H1 (cell line): ENCODE measurements at regions not wholly inside any gene's neighbourhood (a gene's known extent, or its start where the extent isn't known, plus 50 kb on each side); places are given as distances from the start of the nearest gene placed in this dataset.

Source experiments
- CTCF ChIA-PET: fragments of 300-600 bp; sonication (Branson Sonifier 250); formaldehyde crosslinking; loops from one replicate; lab custom pipeline; 2021; ENCODE audit not compliant: partially characterized antibody; lab: Charles Lee
- POLR2A ChIA-PET: fragments of 300-600 bp; sonication (Branson Sonifier 250); formaldehyde crosslinking; loops from one replicate; lab custom pipeline; 2021; ENCODE audit warnings: inconsistent platforms; ENCODE audit not compliant: partially characterized antibody; lab: Charles Lee
- DNase-seq, 2 experiments: peaks; one replicate each; pipeline versions ENCODE4 v3.0.0 to v3.0.0-alpha.2; 2010 to 2022; ENCODE audit warnings: low spot score in 2 of 2, low read depth in 1 of 2, mixed read lengths in 1 of 2
- FAIRE-seq: peaks from 2 replicates; lab custom pipeline; 2011; peaks lifted over from hg19 to GRCh38; lab: Jason Lieb, UNC
- H2AFZ ChIP-seq: 2 replicates; pipeline ENCODE4 v1.8.1; 2012; ENCODE audit warnings: low read length, inconsistent platforms
- H2AK5ac ChIP-seq: 2 replicates; pipeline ENCODE4 v1.6.1; 2013; ENCODE audit warnings: low read depth, low read length
- H2BK120ac ChIP-seq: replicated peaks from 2 replicates; pipeline ENCODE3; 2013; ENCODE audit warnings: low read depth, low read length, inconsistent platforms
- H2BK12ac ChIP-seq: 2 replicates; pipeline ENCODE4 v1.6.1; 2013; ENCODE audit warnings: low read depth, low read length
- H2BK15ac ChIP-seq: 2 replicates; pipeline ENCODE4 v1.6.1; 2013; ENCODE audit warnings: low read length
- H2BK20ac ChIP-seq: 2 replicates; pipeline ENCODE4 v1.6.1; 2013; ENCODE audit warnings: low read length
- H2BK5ac ChIP-seq: 2 replicates; pipeline ENCODE4 v1.6.1; 2013; ENCODE audit warnings: low read depth, low read length
- H3K14ac ChIP-seq: 2 replicates; pipeline ENCODE4 v1.6.1; 2013; ENCODE audit warnings: inconsistent platforms; ENCODE audit not compliant: insufficient read length
- H3K18ac ChIP-seq: 2 replicates; pipeline ENCODE4 v1.6.1; 2013; ENCODE audit warnings: low read length; ENCODE audit errors: extremely low read depth
- H3K23ac ChIP-seq: 2 replicates; pipeline ENCODE4 v1.6.1; 2013; ENCODE audit warnings: inconsistent platforms; ENCODE audit not compliant: insufficient read length
- H3K23me2 ChIP-seq: 2 replicates; pipeline ENCODE4 v1.6.1; 2013; ENCODE audit warnings: low read depth, low read length
- H3K27ac ChIP-seq: 2 replicates; pipeline ENCODE4 v1.6.1; 2011; ENCODE audit warnings: low read depth, low read length, inconsistent platforms
- H3K27me3 ChIP-seq, 4 experiments: replicated peaks in 1 of 4; 1 replicate in 1 of 4; 2 replicates in 3 of 4; pipeline versions ENCODE4 v1.6.1 to v1.8.1; 2011 to 2013; ENCODE audit warnings: low read length in 3 of 4, mild to moderate bottlenecking in 3 of 4, inconsistent platforms in 2 of 4, mixed read lengths in 2 of 4, moderate library complexity in 1 of 4; ENCODE audit not compliant: control insufficient read depth in 3 of 4, insufficient read depth in 3 of 4; ENCODE audit errors: extremely low read depth in 1 of 4
- H3K36me3 ChIP-seq, 4 experiments: 2 replicates each; pipeline versions ENCODE4 v1.6.1 to v1.8.1; 2011 to 2013; ENCODE audit warnings: mild to moderate bottlenecking in 4 of 4, low read length in 3 of 4, moderate library complexity in 2 of 4, control low read depth in 1 of 4, inconsistent platforms in 1 of 4; ENCODE audit not compliant: insufficient read depth in 4 of 4, control insufficient read depth in 2 of 4
- H3K4ac ChIP-seq: replicated peaks from 2 replicates; pipeline ENCODE3; 2013; ENCODE audit warnings: low read length, low read depth, mixed read lengths, inconsistent platforms; ENCODE audit not compliant: insufficient read length
- H3K4me1 ChIP-seq, 4 experiments: replicated peaks in 1 of 4; 1 replicate in 1 of 4; 2 replicates in 3 of 4; pipeline versions ENCODE4 v1.6.1 to v1.8.1; 2011 to 2013; ENCODE audit warnings: low read length in 3 of 4, inconsistent platforms in 2 of 4, mixed read lengths in 1 of 4; ENCODE audit not compliant: insufficient read depth in 4 of 4, control insufficient read depth in 3 of 4
- H3K4me2 ChIP-seq, 2 experiments: 2 replicates each; pipeline versions ENCODE4 v1.6.1 to v1.8.1; 2011 to 2013; ENCODE audit warnings: low read depth in 2 of 2, low read length in 2 of 2, control low read depth in 1 of 2, inconsistent platforms in 1 of 2, mild to moderate bottlenecking in 1 of 2; ENCODE audit not compliant: insufficient read depth in 1 of 2
- H3K4me3 ChIP-seq, 4 experiments: fragments of 200-600, 300-600 bp in 1 of 4; sonication (generic), shearing (Covaris generic), sonication (Bioruptor Twin) in 1 of 4; 2 replicates each; pipeline versions ENCODE4 v1.5.1 to v1.8.1; 2011 to 2016; ENCODE audit warnings: low read length in 4 of 4, low read depth in 3 of 4, control low read depth in 2 of 4, inconsistent platforms in 2 of 4, mild to moderate bottlenecking in 2 of 4, mixed read lengths in 1 of 4, moderate library complexity in 1 of 4; ENCODE audit not compliant: insufficient read depth in 2 of 4; ENCODE audit errors: extremely low read depth in 1 of 4
- H3K56ac ChIP-seq: replicated peaks from 2 replicates; pipeline ENCODE3; 2013; ENCODE audit warnings: low read depth, mild to moderate bottlenecking, mixed read lengths, low read length, inconsistent platforms; ENCODE audit not compliant: insufficient read length
- H3K79me1 ChIP-seq: 2 replicates; pipeline ENCODE4 v1.6.1; 2013; ENCODE audit warnings: low read depth, low read length, control low read depth
- H3K79me2 ChIP-seq, 2 experiments: 2 replicates each; pipeline versions ENCODE4 v1.6.1 to v1.8.1; 2012 to 2013; ENCODE audit warnings: low read length in 2 of 2, mild to moderate bottlenecking in 2 of 2, inconsistent platforms in 1 of 2; ENCODE audit not compliant: insufficient read depth in 2 of 2, control insufficient read depth in 1 of 2
- H3K9ac ChIP-seq, 4 experiments: replicated peaks in 1 of 4; 1 replicate in 1 of 4; 2 replicates in 3 of 4; pipeline versions ENCODE4 v1.6.1 to v1.8.1; 2011 to 2013; ENCODE audit warnings: low read depth in 3 of 4, low read length in 3 of 4, control low read depth in 2 of 4, mild to moderate bottlenecking in 2 of 4, moderate library complexity in 2 of 4, inconsistent platforms in 1 of 4; ENCODE audit errors: extremely low read depth in 1 of 4
- H3K9me3 ChIP-seq, 2 experiments: 2 replicates each; pipeline versions ENCODE4 v1.6.1 to v1.8.1; 2012 to 2013; ENCODE audit warnings: mild to moderate bottlenecking in 2 of 2, moderate library complexity in 2 of 2, control low read depth in 1 of 2, inconsistent platforms in 1 of 2, low read depth in 1 of 2, low read length in 1 of 2, mixed read lengths in 1 of 2; ENCODE audit not compliant: insufficient read depth in 2 of 2
- H4K20me1 ChIP-seq, 2 experiments: replicated peaks in 1 of 2; 2 replicates each; pipeline versions ENCODE3 to v1.8.1; 2011 to 2013; ENCODE audit warnings: inconsistent platforms in 2 of 2, low read length in 2 of 2, mild to moderate bottlenecking in 1 of 2; ENCODE audit not compliant: insufficient read depth in 2 of 2, control insufficient read depth in 1 of 2
- H4K5ac ChIP-seq: 2 replicates; pipeline ENCODE4 v1.6.1; 2013; ENCODE audit warnings: low read length, low read depth, mixed read lengths, inconsistent platforms; ENCODE audit not compliant: insufficient read length
- H4K8ac ChIP-seq: 2 replicates; pipeline ENCODE4 v1.8.0; 2013; ENCODE audit warnings: mild to moderate bottlenecking, moderate library complexity, low read length, inconsistent platforms; ENCODE audit not compliant: insufficient read depth; ENCODE audit errors: extremely low read depth
- H4K91ac ChIP-seq: replicated peaks from 2 replicates; pipeline ENCODE3; 2013; ENCODE audit warnings: low read length, mixed read lengths, inconsistent platforms; ENCODE audit not compliant: insufficient read length
- CBX5 ChIP-seq: fragments of 300-800, 300-1000 bp; sonication (generic); IDR thresholded peaks from 2 replicates; pipeline ENCODE4 v1.7.1; 2016; ENCODE audit warnings: antibody characterized with exemption, low read length, low read depth
- CBX8 ChIP-seq: fragments of 300-800, 300-1000 bp; sonication (generic); IDR thresholded peaks from 2 replicates; pipeline ENCODE4 v1.7.1; 2016; ENCODE audit warnings: low read depth, low read length, borderline replicate concordance
- SAP30 ChIP-seq: fragments of 300-600 bp; sonication (generic); IDR thresholded peaks from 2 replicates; pipeline ENCODE4 v1.7.1; 2012; ENCODE audit warnings: low read length, moderate library complexity, mild to moderate bottlenecking, inconsistent platforms; ENCODE audit not compliant: insufficient read depth, insufficient replicate concordance
- SP1 ChIP-seq: IDR thresholded peaks from 2 replicates; pipeline ENCODE4 v1.6.1; 2011; ENCODE audit warnings: low read depth, low read length
- WGBS, 2 experiments: shearing (Covaris generic) in 1 of 2; methylation state at CpG; one replicate each; pipeline versions ENCODE4 v1.1.6 to v1.1.7; 2013 to 2015; ENCODE audit warnings: low lambda C conversion rate in 2 of 2, mixed read lengths in 2 of 2, inconsistent platforms in 1 of 2, low coverage in 1 of 2, missing lambda C conversion rate in 1 of 2; ENCODE audit not compliant: insufficient replicate concordance in 2 of 2, insufficient coverage in 1 of 2, insufficient read length in 1 of 2; ENCODE audit errors: extremely low coverage in 1 of 2, missing lambda C conversion rate in 1 of 2; 5-methylcytosine and 5-hydroxymethylcytosine counted together

DNA sequence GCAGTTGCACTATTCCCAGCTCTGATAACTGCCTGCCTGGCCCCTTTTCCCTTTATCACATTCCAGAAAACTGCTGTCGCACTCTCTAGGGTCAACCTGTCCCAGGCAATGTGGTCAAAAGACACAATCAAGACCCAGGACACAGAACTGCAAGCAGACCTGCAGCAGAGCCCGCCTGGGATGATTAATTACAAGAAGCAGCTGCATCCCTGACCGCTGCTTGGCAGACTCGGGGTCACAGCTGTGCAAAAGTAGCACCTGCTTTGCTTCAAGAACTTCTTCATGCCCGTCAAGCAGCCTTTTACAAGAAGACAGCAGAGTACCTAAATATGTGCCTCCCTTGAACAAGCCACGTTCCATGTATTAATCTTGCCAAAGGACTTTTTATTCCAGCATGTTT is 120.0 kb upstream of the ST8SIA2 start:
- 91% methylated on average over 6 of the region's 6 CpGs; no CpG with 5 or more reads in 1 of the 2 experiments for WGBS, 2 experiments
- Histone ChIP-seq H2BK12ac (no peak overlapping the region), H3K27me3 (no peaks in the 10 kb centered on the region), H3K79me2 (no peaks in the 10 kb centered on the region), H3K4me1 (peaks cover 0 to 3% (median 3%) of the 10 kb centered on the region in 4 experiments; a peak in 4 of 7 replicates), H2BK20ac (no peak overlapping the region), H3K79me1 (no peaks in the 10 kb centered on the region), H3K4me2 (no peak overlapping the region), H2AK5ac (no peak overlapping the region), H4K5ac (no peak overlapping the region), H3K23me2 (no peaks in the 10 kb centered on the region), H3K9ac (no peak overlapping the region), H4K91ac (no peak overlapping the region), H3K27ac (no peak overlapping the region), H3K56ac (no peak overlapping the region), H2BK120ac (no peak overlapping the region), H2AFZ (no peak overlapping the region), H3K4me3 (no peak overlapping the region), H2BK15ac (no peak overlapping the region), H2BK5ac (no peak overlapping the region), H3K14ac (no peak overlapping the region), H3K9me3 (no peaks in the 10 kb centered on the region), H3K18ac (no peak overlapping the region), H3K23ac (no peak overlapping the region)
- ChIA-PET CTCF (interaction anchor here (0.8 to 1.9 kb wide), 5 partner anchors 28 to 797 kb away, joined by 3 to 4 read pairs (median 3); no protein-coding TSS in a partner anchor), POLR2A (no interaction called here)
- FAIRE-seq (no peak), DNase-seq (no peak)
- TF ChIP-seq CBX5 = no peak
- TF ChIP-seq CBX8 = no peak
- no peak for TF ChIP-seq SAP30
- no peak for TF ChIP-seq SP1
- TF ChIP-seq, all 59 proteins: peak for 0
- H4K8ac ChIP-seq = no peak overlapping the region
- no peak overlapping the region for H3K4ac ChIP-seq
- H3K36me3 ChIP-seq = no peaks in the 10 kb centered on the region
- H4K20me1 ChIP-seq = no peaks in the 10 kb centered on the region
